ENCODE measurements at regions not wholly inside any gene's neighbourhood (a gene's known extent, or its start where the extent isn't known, plus 50 kb on each side); places are given as distances from the start of the nearest gene placed in this dataset.

GRCh38 chr9:74355107-74355506 is 142.0 kb upstream of the RORB start:
- no peaks in the 10 kb centered on the region for H3K36me3 ChIP-seq (ENCODE audit: insufficient read depth, low read length)
- no peaks in the 10 kb centered on the region for H3K9me3 ChIP-seq (ENCODE audit: insufficient read depth, low read depth, low read length)
- H3K4me2 ChIP-seq (ENCODE audit: low read depth, low read length, poor library complexity, severe bottlenecking), result no peak overlapping the region
- H3K9me2 ChIP-seq (replicated peaks; ENCODE audit: low read depth, low read length), result no peaks in the 10 kb centered on the region
- H3K4me1 ChIP-seq (ENCODE audit: insufficient read depth, low read length, poor library complexity, severe bottlenecking), result peaks cover 6% of the 10 kb centered on the region
- H3K27me3 ChIP-seq (ENCODE audit: insufficient read depth, low read length, poor library complexity, severe bottlenecking), result no peaks in the 10 kb centered on the region
- no peak overlapping the region for H3K4me3 ChIP-seq (ENCODE audit: low read length, poor library complexity, severe bottlenecking)
- no peak for TF ChIP-seq EZH2phosphoT487 (IDR thresholded peaks at IDR 0.05; ENCODE audit: borderline replicate concordance)
- no peak for TF ChIP-seq CTCF (conservative IDR thresholded peaks at IDR 0.05; ENCODE audit: low read length)
- H4K20me1 ChIP-seq (ENCODE audit: insufficient read depth, low read length, poor library complexity, severe bottlenecking), result no peaks in the 10 kb centered on the region
- H3F3A ChIP-seq (ENCODE audit: low read depth), result no peaks in the 10 kb centered on the region
- no peaks in the 10 kb centered on the region for H3K79me2 ChIP-seq (ENCODE audit: insufficient read depth, low read length)
- H3K9ac ChIP-seq (ENCODE audit: low read depth, low read length, poor library complexity, severe bottlenecking), result no peak overlapping the region
- no peak overlapping the region for H2AFZ ChIP-seq (ENCODE audit: low read length)

DNA sequence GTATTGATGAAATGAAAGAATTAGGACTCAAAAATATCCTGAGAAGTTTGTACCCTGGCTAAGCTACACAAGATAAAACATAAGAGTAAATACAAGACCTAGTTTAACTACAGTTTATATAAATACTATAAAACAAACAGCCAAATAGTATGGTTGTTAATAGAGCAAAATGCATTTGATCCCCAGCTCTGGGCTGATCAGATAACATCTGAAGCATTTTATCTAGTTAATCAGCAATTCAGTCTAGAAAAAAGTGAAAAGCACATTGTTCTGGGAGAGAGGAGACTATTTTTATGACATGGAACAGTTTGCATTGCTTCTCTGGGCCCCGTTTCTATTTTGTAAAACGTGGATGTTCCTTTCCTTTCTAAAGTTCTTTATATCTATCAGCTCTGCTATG is 139.6 kb upstream of the RORB start:
- Histone ChIP-seq H3F3A (ENCODE audit: low read depth) (no peaks in the 10 kb centered on the region), H3K4me3 (ENCODE audit: low read length, poor library complexity, severe bottlenecking) (no peak overlapping the region), H3K4me2 (ENCODE audit: low read depth, low read length, poor library complexity, severe bottlenecking) (no peak overlapping the region), H3K9me3 (ENCODE audit: insufficient read depth, low read depth, low read length) (no peaks in the 10 kb centered on the region), H4K20me1 (ENCODE audit: insufficient read depth, low read length, poor library complexity, severe bottlenecking) (no peaks in the 10 kb centered on the region), H3K4me1 (ENCODE audit: insufficient read depth, low read length, poor library complexity, severe bottlenecking) (peaks cover 6% of the 10 kb centered on the region), H3K36me3 (ENCODE audit: insufficient read depth, low read length) (no peaks in the 10 kb centered on the region), H2AFZ (ENCODE audit: low read length) (no peak overlapping the region), H3K79me2 (ENCODE audit: insufficient read depth, low read length) (no peaks in the 10 kb centered on the region), H3K9ac (ENCODE audit: low read depth, low read length, poor library complexity, severe bottlenecking) (no peak overlapping the region), H3K27me3 (ENCODE audit: insufficient read depth, low read length, poor library complexity, severe bottlenecking) (no peaks in the 10 kb centered on the region), H3K9me2 (replicated peaks; ENCODE audit: low read depth, low read length) (no peaks in the 10 kb centered on the region)
- TF ChIP-seq EZH2phosphoT487 (IDR thresholded peaks at IDR 0.05; ENCODE audit: borderline replicate concordance) (no peak), CTCF (conservative IDR thresholded peaks at IDR 0.05; ENCODE audit: low read length) (no peak)

- H3K4me1 ChIP-seq (ENCODE audit: insufficient read depth, low read length, poor library complexity, severe bottlenecking), result peaks cover 6% of the 10 kb centered on the region
- H4K20me1 ChIP-seq (ENCODE audit: insufficient read depth, low read length, poor library complexity, severe bottlenecking), result no peaks in the 10 kb centered on the region
- no peaks in the 10 kb centered on the region for H3K9me3 ChIP-seq (ENCODE audit: insufficient read depth, low read depth, low read length)
- no peaks in the 10 kb centered on the region for H3K79me2 ChIP-seq (ENCODE audit: insufficient read depth, low read length)
- no peak overlapping the region for H3K4me3 ChIP-seq (ENCODE audit: low read length, poor library complexity, severe bottlenecking)
- no peak overlapping the region for H2AFZ ChIP-seq (ENCODE audit: low read length)
- no peak for TF ChIP-seq CTCF (conservative IDR thresholded peaks at IDR 0.05; ENCODE audit: low read length)
- TF ChIP-seq EZH2phosphoT487 (IDR thresholded peaks at IDR 0.05; ENCODE audit: borderline replicate concordance), result no peak
- no peaks in the 10 kb centered on the region for H3F3A ChIP-seq (ENCODE audit: low read depth)
- no peaks in the 10 kb centered on the region for H3K9me2 ChIP-seq (replicated peaks; ENCODE audit: low read depth, low read length)
- no peak overlapping the region for H3K4me2 ChIP-seq (ENCODE audit: low read depth, low read length, poor library complexity, severe bottlenecking)
- H3K36me3 ChIP-seq (ENCODE audit: insufficient read depth, low read length), result no peaks in the 10 kb centered on the region
- H3K27me3 ChIP-seq (ENCODE audit: insufficient read depth, low read length, poor library complexity, severe bottlenecking), result no peaks in the 10 kb centered on the region
- no peak overlapping the region for H3K9ac ChIP-seq (ENCODE audit: low read depth, low read length, poor library complexity, severe bottlenecking)
These were observed 138.2 kb upstream of the RORB start for GRCh38 chr9:74358959-74359358.

Data from Loucy (cell line).